ENCODE measurements at regions not wholly inside any gene's neighbourhood (a gene's known extent, or its start where the extent isn't known, plus 50 kb on each side); places are given as distances from the start of the nearest gene placed in this dataset.

GRCh38 chr6:163759542-163759941 lies 345.0 kb downstream of the QKI start:
- Histone ChIP-seq H3K27ac (ENCODE audit: low read depth, low read length) (no peak overlapping the region), H3K4me3 (replicated peaks in 1 of 2; ENCODE audit: low read depth in 1 of 2, low read length in 2 of 2) (no peak overlapping the region), H3K9ac (ENCODE audit: low read length) (no peak overlapping the region), H3K9me3 (ENCODE audit: control insufficient read depth in 1 of 2, insufficient read depth in 1 of 2, low read depth in 1 of 2, low read length in 2 of 2) (peaks cover 0 to 6% of the 10 kb centered on the region in 2 experiments; a peak in 1 of 4 replicates), H3K4me1 (ENCODE audit: control insufficient read depth in 1 of 2, insufficient read depth in 2 of 2, low read length in 2 of 2) (no peaks in the 10 kb centered on the region), H3K4me2 (ENCODE audit: low read length) (no peak overlapping the region), H2AFZ (ENCODE audit: low read depth, low read length, poor library complexity, severe bottlenecking) (no peak overlapping the region), H4K20me1 (ENCODE audit: insufficient read depth) (no peaks in the 10 kb centered on the region), H3K79me2 (ENCODE audit: insufficient read depth, low read length) (no peaks in the 10 kb centered on the region), H3K27me3 (ENCODE audit: insufficient read depth, low read length) (no peaks in the 10 kb centered on the region), H3K36me3 (ENCODE audit: control insufficient read depth in 1 of 2, insufficient read depth in 2 of 2, low read length in 2 of 2) (no peaks in the 10 kb centered on the region), H3K9me2 (ENCODE audit: insufficient read depth) (no peaks in the 10 kb centered on the region)
- DNase-seq (ENCODE audit: low read depth, low spot score) (no peak), ATAC-seq (no peak)
- intact Hi-C loops (cut with micrococcal nuclease): no loop called here
- ChIA-PET RAD21 (ENCODE audit: low non-redundant PET in 1 of 2, low total read pairs in 2 of 2, uncharacterized antibody in 2 of 2, unreplicated experiment in 2 of 2) (no interaction called here), POLR2A (no interaction called here), CTCF (no interaction called here)
- TF ChIP-seq SIN3A (IDR thresholded peaks at IDR 0.05; ENCODE audit: low read depth) (no peak), SP1 (IDR thresholded peaks at IDR 0.05; ENCODE audit: low read depth) (no peak), ZNF274 (IDR thresholded peaks at IDR 0.05; ENCODE audit: low read depth, low read length) (no peak), CTCF (IDR thresholded peaks at IDR 0.05 in 2 of 3, conservative IDR thresholded peaks at IDR 0.05 in 1 of 3; ENCODE audit: borderline replicate concordance in 1 of 3, insufficient read depth in 1 of 3, low read depth in 2 of 3, low read length in 2 of 3) (no peak), CEBPB (IDR thresholded peaks at IDR 0.05; ENCODE audit: low read depth) (no peak), FOSL1 (IDR thresholded peaks at IDR 0.05; ENCODE audit: low read depth) (no peak), EGR1 (IDR thresholded peaks at IDR 0.05; ENCODE audit: low read depth) (no peak)
- no TSS peak for BruUV-seq (replicated peaks)

DNA sequence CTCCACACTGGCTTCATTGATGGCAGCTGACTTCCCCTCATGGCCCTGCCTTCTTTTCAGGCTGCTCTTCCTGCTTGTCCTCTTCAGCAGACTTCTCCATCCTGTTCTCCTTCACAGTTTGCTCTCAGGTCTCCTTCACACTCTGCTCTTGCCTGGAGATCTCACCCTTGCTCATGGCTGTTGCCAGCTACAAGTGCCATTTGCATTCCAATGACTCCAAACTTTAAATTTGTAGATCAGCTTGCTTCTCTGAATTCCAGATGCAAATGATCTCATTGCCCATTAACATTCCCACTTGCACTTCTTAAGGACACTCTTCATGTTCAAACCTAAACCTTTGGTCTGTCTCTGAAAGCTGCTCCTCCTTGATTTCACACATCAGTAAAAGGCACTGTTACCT lies 343.0 kb downstream of the QKI start:
- DNase-seq (ENCODE audit: low read depth, low spot score): no peak
- no peak for TF ChIP-seq TCF7L2 (IDR thresholded peaks at IDR 0.05; ENCODE audit: borderline replicate concordance, extremely low read depth, insufficient read depth, insufficient read length)
- no peak for TF ChIP-seq ATF3 (IDR thresholded peaks at IDR 0.05)
- TF ChIP-seq EGR1 (IDR thresholded peaks at IDR 0.05; ENCODE audit: low read depth): no peak
- TF ChIP-seq SRF (IDR thresholded peaks at IDR 0.05; ENCODE audit: low read depth): no peak
- TF ChIP-seq, protein P1, sequence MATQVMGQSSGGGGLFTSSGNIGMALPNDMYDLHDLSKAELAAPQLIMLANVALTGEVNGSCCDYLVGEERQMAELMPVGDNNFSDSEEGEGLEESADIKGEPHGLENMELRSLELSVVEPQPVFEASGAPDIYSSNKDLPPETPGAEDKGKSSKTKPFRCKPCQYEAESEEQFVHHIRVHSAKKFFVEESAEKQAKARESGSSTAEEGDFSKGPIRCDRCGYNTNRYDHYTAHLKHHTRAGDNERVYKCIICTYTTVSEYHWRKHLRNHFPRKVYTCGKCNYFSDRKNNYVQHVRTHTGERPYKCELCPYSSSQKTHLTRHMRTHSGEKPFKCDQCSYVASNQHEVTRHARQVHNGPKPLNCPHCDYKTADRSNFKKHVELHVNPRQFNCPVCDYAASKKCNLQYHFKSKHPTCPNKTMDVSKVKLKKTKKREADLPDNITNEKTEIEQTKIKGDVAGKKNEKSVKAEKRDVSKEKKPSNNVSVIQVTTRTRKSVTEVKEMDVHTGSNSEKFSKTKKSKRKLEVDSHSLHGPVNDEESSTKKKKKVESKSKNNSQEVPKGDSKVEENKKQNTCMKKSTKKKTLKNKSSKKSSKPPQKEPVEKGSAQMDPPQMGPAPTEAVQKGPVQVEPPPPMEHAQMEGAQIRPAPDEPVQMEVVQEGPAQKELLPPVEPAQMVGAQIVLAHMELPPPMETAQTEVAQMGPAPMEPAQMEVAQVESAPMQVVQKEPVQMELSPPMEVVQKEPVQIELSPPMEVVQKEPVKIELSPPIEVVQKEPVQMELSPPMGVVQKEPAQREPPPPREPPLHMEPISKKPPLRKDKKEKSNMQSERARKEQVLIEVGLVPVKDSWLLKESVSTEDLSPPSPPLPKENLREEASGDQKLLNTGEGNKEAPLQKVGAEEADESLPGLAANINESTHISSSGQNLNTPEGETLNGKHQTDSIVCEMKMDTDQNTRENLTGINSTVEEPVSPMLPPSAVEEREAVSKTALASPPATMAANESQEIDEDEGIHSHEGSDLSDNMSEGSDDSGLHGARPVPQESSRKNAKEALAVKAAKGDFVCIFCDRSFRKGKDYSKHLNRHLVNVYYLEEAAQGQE (IDR thresholded peaks at IDR 0.05; ENCODE audit: low read depth): no peak
- TF ChIP-seq POLR2A (IDR thresholded peaks at IDR 0.05; ENCODE audit: borderline replicate concordance, extremely low read depth, insufficient read depth, insufficient read length): no peak
- no peak for TF ChIP-seq FOSL1 (IDR thresholded peaks at IDR 0.05; ENCODE audit: low read depth)
- no peak for TF ChIP-seq CBX3 (IDR thresholded peaks at IDR 0.05; ENCODE audit: low read depth)
- Histone ChIP-seq H3K27me3 (ENCODE audit: insufficient read depth, low read length) (no peaks in the 10 kb centered on the region), H3K36me3 (ENCODE audit: control insufficient read depth in 1 of 2, insufficient read depth in 2 of 2, low read length in 2 of 2) (no peaks in the 10 kb centered on the region), H3K4me1 (ENCODE audit: control insufficient read depth in 1 of 2, insufficient read depth in 2 of 2, low read length in 2 of 2) (no peaks in the 10 kb centered on the region), H3K27ac (ENCODE audit: low read depth, low read length) (no peak overlapping the region), H3K4me2 (ENCODE audit: low read length) (no peak overlapping the region), H3K79me2 (ENCODE audit: insufficient read depth, low read length) (no peaks in the 10 kb centered on the region), H3K9me3 (ENCODE audit: control insufficient read depth in 1 of 2, insufficient read depth in 1 of 2, low read depth in 1 of 2, low read length in 2 of 2) (peaks cover 0 to 6% of the 10 kb centered on the region in 2 experiments; a peak in 1 of 4 replicates), H3K4me3 (replicated peaks in 1 of 2; ENCODE audit: low read depth in 1 of 2, low read length in 2 of 2) (no peak overlapping the region), H3K9me2 (ENCODE audit: insufficient read depth) (no peaks in the 10 kb centered on the region), H3K9ac (ENCODE audit: low read length) (no peak overlapping the region), H4K20me1 (ENCODE audit: insufficient read depth) (no peaks in the 10 kb centered on the region), H2AFZ (ENCODE audit: low read depth, low read length, poor library complexity, severe bottlenecking) (no peak overlapping the region)
- BruUV-seq (replicated peaks): no TSS peak
- intact Hi-C loops (cut with micrococcal nuclease): no loop called here
- ChIA-PET POLR2A (no interaction called here), RAD21 (ENCODE audit: low non-redundant PET in 1 of 2, low total read pairs in 2 of 2, uncharacterized antibody in 2 of 2, unreplicated experiment in 2 of 2) (no interaction called here), CTCF (no interaction called here)
- no peak for ATAC-seq
